ENCODE measurements at regions not wholly inside any gene's neighbourhood (a gene's known extent, or its start where the extent isn't known, plus 50 kb on each side); places are given as distances from the start of the nearest gene placed in this dataset.

DNA sequence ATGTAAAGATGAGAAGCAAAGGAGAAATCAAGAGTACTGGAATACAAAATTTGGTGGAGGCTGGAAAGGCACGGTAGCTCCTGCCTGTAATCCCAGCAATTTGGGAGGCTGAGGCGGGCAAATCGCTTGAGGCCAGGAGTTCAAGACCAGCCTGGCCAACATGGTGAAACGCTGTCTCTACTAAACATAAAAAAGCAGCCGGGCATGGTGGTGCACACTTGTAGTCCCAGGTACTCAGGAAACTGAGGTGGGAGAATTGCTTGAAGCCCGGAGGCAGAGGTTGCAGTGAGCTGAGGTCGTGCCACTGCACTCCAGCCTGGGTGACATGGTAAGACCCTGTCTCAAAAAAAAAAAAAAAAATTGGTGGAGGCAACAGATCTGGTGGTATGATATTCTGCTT, 1086.0 kb downstream of the NLGN4X start:
- no peak for TF ChIP-seq EP300 (conservative IDR thresholded peaks at IDR 0.05; ENCODE audit: poor library complexity, severe bottlenecking)
- TF ChIP-seq, protein P1, sequence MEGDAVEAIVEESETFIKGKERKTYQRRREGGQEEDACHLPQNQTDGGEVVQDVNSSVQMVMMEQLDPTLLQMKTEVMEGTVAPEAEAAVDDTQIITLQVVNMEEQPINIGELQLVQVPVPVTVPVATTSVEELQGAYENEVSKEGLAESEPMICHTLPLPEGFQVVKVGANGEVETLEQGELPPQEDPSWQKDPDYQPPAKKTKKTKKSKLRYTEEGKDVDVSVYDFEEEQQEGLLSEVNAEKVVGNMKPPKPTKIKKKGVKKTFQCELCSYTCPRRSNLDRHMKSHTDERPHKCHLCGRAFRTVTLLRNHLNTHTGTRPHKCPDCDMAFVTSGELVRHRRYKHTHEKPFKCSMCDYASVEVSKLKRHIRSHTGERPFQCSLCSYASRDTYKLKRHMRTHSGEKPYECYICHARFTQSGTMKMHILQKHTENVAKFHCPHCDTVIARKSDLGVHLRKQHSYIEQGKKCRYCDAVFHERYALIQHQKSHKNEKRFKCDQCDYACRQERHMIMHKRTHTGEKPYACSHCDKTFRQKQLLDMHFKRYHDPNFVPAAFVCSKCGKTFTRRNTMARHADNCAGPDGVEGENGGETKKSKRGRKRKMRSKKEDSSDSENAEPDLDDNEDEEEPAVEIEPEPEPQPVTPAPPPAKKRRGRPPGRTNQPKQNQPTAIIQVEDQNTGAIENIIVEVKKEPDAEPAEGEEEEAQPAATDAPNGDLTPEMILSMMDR (IDR thresholded peaks at IDR 0.05; ENCODE audit: poor library complexity, severe bottlenecking), result no peak
- no peak for TF ChIP-seq POLR2AphosphoS5 (IDR thresholded peaks at IDR 0.05)
- no peak for TF ChIP-seq EZH2 (IDR thresholded peaks at IDR 0.05; ENCODE audit: borderline replicate concordance, insufficient read depth, low read length, poor library complexity, severe bottlenecking)
- TF ChIP-seq MXI1 (conservative IDR thresholded peaks at IDR 0.05; ENCODE audit: poor library complexity, severe bottlenecking), result no peak
- no peak for TF ChIP-seq SMC3 (conservative IDR thresholded peaks at IDR 0.05; ENCODE audit: poor library complexity)
- no peak for TF ChIP-seq TAF1 (IDR thresholded peaks at IDR 0.05; ENCODE audit: low read depth)
- TF ChIP-seq RAD21 (conservative IDR thresholded peaks at IDR 0.05), result no peak

Measured in neural cell (in vitro differentiated cells).